Lung (tissue), 11 donors: ENCODE measurements at regions not wholly inside any gene's neighbourhood (a gene's known extent, or its start where the extent isn't known, plus 50 kb on each side); places are given as distances from the start of the nearest gene placed in this dataset.
"Not testable (repeated sequence)": the region's sequence is repeated elsewhere in the genome, so short reads cannot be mapped to it uniquely, and the experiment has no call there.

Source experiments
- ATAC-seq: fragments of 200-7000 bp; cut with Tn5 transposase; one replicate; pipeline ENCODE4 v1.9.1; 2020; ENCODE audit warnings: moderate number of reproducible peaks; ENCODE audit not compliant: insufficient read depth, low FRiP score
- DNase-seq, 3 donors: peaks; one replicate each; pipeline ENCODE4 v3.0.0-alpha.2; 2013 to 2017
- H3K27ac ChIP-seq, 2 donors: one replicate each; pipeline ENCODE4 v1.5.1; 2013; ENCODE audit warnings: mild to moderate bottlenecking in 2 of 2, moderate library complexity in 2 of 2, control low read depth in 1 of 2, inconsistent platforms in 1 of 2, low read depth in 1 of 2, low read length in 1 of 2
- H3K27me3 ChIP-seq, 3 donors: one replicate each; pipeline ENCODE4 v1.5.1; 2013; ENCODE audit warnings: low read length in 2 of 3; ENCODE audit not compliant: control insufficient read depth in 3 of 3, insufficient read depth in 3 of 3
- H3K36me3 ChIP-seq, 4 donors: one replicate each; pipeline ENCODE4 v1.5.1; 2013; ENCODE audit warnings: low read length in 4 of 4, mild to moderate bottlenecking in 1 of 4, moderate library complexity in 1 of 4; ENCODE audit not compliant: control insufficient read depth in 4 of 4, insufficient read depth in 4 of 4
- H3K4me1 ChIP-seq, 5 donors: one replicate each; pipeline ENCODE4 v1.5.1; 2013; ENCODE audit warnings: low read length in 5 of 5, mild to moderate bottlenecking in 2 of 5, moderate library complexity in 1 of 5; ENCODE audit not compliant: control insufficient read depth in 5 of 5, insufficient read depth in 5 of 5
- H3K4me3 ChIP-seq: one replicate; pipeline ENCODE4 v1.5.1; 2013; ENCODE audit warnings: mild to moderate bottlenecking, control low read depth, moderate library complexity
- H3K9ac ChIP-seq, 2 donors: one replicate each; pipeline ENCODE4 v1.5.1; 2013; ENCODE audit warnings: low read length in 2 of 2, control low read depth in 1 of 2; ENCODE audit not compliant: insufficient read depth in 1 of 2
- H3K9me3 ChIP-seq, 4 donors: one replicate each; pipeline ENCODE4 v1.5.1; 2013; ENCODE audit warnings: low read length in 3 of 4, mild to moderate bottlenecking in 1 of 4, moderate library complexity in 1 of 4; ENCODE audit not compliant: control insufficient read depth in 4 of 4, insufficient read depth in 3 of 4
- WGBS, 2 donors: extraction: QIAGEN DNeasy Blood & Tissue Kit; methylation state at CpG; one replicate each; pipeline ENCODE4 v1.1.7; 2013; 5-methylcytosine and 5-hydroxymethylcytosine counted together
- TF ChIP-seq, protein P1 (sequence below): IDR thresholded peaks from 2 replicates; pipeline ENCODE4 v1.5.1; 2012; ENCODE audit warnings: mild to moderate bottlenecking; ENCODE audit errors: control extremely low read depth, extremely low read depth
- donor health status: control.
- donor health status: control.
- donor health status: Bipolar disorder and iron deficiency.
- donor health status: healthy.
- donor health status: DM: yes; HTN: yes; CAD: no.

DNA sequence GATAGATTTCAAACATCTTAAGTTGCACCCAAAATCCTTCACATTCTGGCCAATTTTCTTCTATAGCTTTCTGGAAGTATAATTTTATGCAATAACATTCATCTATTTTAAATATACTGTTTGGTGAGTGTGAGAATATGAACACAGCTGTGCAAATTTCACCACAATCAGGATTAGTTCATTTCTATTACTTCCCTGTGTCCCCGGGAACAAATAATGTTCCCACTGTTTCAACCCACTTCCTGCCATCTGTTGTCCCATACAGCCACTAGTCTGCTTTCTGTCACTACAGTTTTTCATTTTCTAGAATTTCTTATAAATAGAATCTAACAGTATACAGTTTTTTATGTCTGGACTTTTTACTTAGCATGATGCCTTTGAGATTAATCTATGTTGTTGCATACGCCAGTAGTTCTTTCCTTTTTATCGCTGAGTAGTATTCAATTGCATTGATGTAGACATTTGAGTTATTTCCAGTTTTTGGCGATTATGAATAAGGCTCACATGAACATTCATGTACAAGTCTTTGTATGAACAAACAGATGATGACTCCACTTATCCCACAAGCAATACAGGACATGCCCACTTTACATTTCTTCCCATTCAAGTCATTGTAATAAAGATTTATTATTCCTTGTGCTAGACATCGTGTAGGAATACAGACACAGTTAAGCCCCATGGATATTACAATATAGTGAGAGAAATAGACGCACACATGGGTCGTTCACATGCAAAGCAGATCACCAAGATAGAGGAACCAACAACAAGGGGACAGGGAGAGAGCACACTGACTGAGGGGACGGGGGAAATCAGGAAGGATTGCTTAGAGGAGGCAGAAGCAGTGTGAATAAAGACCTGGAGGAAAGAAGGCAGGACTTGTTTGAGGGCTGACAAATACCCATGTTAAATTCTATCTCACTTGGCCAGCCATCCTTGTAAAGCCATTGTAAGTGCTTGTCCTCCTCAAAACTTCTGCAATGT lies 72.9 kb upstream of the PAX8 start:
- Histone ChIP-seq H3K36me3 (no peaks in the 10 kb centered on the region), H3K9me3 (no peaks in the 10 kb centered on the region), H3K4me3 (no peak overlapping the region), H3K27me3 (no peaks in the 10 kb centered on the region), H3K9ac (no peak overlapping the region), H3K4me1 (peaks cover 0 to 7% (median 0%) of the 10 kb centered on the region in 5 donors), H3K27ac (no peak overlapping the region)
- TF ChIP-seq, protein P1, sequence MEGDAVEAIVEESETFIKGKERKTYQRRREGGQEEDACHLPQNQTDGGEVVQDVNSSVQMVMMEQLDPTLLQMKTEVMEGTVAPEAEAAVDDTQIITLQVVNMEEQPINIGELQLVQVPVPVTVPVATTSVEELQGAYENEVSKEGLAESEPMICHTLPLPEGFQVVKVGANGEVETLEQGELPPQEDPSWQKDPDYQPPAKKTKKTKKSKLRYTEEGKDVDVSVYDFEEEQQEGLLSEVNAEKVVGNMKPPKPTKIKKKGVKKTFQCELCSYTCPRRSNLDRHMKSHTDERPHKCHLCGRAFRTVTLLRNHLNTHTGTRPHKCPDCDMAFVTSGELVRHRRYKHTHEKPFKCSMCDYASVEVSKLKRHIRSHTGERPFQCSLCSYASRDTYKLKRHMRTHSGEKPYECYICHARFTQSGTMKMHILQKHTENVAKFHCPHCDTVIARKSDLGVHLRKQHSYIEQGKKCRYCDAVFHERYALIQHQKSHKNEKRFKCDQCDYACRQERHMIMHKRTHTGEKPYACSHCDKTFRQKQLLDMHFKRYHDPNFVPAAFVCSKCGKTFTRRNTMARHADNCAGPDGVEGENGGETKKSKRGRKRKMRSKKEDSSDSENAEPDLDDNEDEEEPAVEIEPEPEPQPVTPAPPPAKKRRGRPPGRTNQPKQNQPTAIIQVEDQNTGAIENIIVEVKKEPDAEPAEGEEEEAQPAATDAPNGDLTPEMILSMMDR, result no peak
- WGBS, 2 donors, result 63 to 67% methylated on average over 8 of the region's 8 CpGs
- ATAC-seq (no peak), DNase-seq (no peak)

DNA sequence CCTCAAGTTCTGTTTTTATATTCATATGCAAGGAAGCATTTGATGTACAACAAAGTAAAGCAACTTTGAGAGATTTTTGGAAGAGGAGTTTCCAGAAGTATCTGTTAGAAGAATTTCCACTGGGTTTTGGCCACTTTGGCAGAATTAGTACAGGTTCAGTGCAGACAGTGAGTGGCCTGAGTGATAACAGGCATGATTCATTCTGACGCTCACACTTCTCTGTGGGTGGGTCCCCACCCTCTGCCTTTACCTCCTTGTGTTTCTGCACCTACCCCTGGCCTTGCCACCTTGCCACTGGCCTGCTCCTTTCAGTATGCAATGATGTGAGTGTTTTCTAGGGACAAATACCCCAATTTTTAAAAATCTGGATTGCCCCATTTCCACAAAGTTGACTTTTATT lies 65.1 kb upstream of the PAX8 start:
- not testable (repeated sequence) for H3K27ac ChIP-seq, DNase-seq, H3K4me1 ChIP-seq, ATAC-seq, H3K9me3 ChIP-seq, H3K9ac ChIP-seq, H3K27me3 ChIP-seq, H3K36me3 ChIP-seq, H3K4me3 ChIP-seq
- 82 to 86% methylated on average over 1 of the region's 1 CpG for WGBS, 2 donors

DNA sequence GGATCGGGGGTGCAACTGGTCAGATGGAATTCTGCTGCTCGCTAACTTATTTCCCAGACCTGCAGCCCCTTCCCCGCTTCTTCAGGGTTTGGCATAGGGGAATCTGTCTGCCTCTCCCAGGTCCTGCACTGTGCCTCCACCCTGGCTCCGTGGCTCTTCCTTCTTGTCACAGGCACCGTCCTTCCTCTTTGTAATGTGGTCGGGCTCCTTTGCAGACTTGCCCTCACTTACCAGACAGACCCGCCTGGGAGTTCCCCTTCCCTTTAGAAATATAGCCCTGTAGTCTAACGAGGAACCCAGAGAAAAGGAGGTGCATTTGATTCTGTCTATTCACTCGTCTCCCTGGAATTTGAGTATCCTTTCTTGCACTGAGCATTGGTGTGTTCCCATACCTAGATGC lies 63.9 kb upstream of the PAX8 start:
- Histone ChIP-seq H3K36me3 (no peaks in the 10 kb centered on the region), H3K9me3 (no peaks in the 10 kb centered on the region), H3K27me3 (no peaks in the 10 kb centered on the region), H3K4me3 (no peak overlapping the region), H3K27ac (no peak overlapping the region), H3K9ac (no peak overlapping the region), H3K4me1 (peaks cover 0 to 3% (median 0%) of the 10 kb centered on the region in 5 donors)
- 39 to 52% methylated on average over 9 of the region's 9 CpGs for WGBS, 2 donors
- ATAC-seq, result no peak
- DNase-seq, result no peak
- TF ChIP-seq, protein P1, result no peak

DNA sequence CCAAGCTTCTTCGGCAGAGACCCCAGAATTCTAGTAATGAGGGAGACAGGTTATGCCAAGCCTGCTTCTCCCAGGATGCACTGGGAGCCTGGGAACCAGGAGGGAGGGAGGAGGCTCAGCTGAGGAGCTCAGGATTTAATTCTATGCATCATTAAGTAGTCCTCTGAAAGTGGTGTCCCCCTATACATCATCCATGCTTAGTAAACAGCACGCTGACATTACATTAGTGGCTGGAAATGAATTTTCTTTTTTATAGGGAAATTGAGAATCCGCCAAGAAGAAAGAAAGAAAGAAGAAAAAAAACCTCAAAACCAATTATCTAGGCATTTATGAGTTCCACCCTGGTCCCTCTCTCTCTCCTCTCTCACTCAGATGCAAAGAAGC lies 63.1 kb upstream of the PAX8 start:
- not testable (repeated sequence) for ATAC-seq, DNase-seq
- WGBS, 2 donors, result 77% methylated on average over 3 of the region's 3 CpGs

More for the DNA sequence above, 63.1 kb upstream of the PAX8 start:
- H3K4me1 ChIP-seq, H3K36me3 ChIP-seq, H3K9ac ChIP-seq, H3K9me3 ChIP-seq, H3K4me3 ChIP-seq, H3K27ac ChIP-seq, H3K27me3 ChIP-seq: not testable (repeated sequence)
